Amniotic epithelial cell (primary cell): ENCODE measurements at regions not wholly inside any gene's neighbourhood (a gene's known extent, or its start where the extent isn't known, plus 50 kb on each side); places are given as distances from the start of the nearest gene placed in this dataset.

Experiments
- DNase-seq: peaks from one replicate; pipeline ENCODE4 v3.0.0-alpha.2; 2010; ENCODE audit warnings: low read depth

GRCh38 chr6:169847901-169848311, 96.5 kb downstream of the ERMARD start:
- DNase-seq: no peak

- no peak for DNase-seq
Observed at GRCh38 chr6:169847141-169847674, 95.8 kb downstream of the ERMARD start.

- DNase-seq: no peak
Observed at GRCh38 chr6:169846286-169847056, 95.0 kb downstream of the ERMARD start.

- no peak for DNase-seq
Observed at GRCh38 chr6:169845426-169846285, 94.2 kb downstream of the ERMARD start.

GRCh38 chr6:169844946-169845345, 93.5 kb downstream of the ERMARD start:
- no peak for DNase-seq

GRCh38 chr6:169843991-169844390, 92.6 kb downstream of the ERMARD start:
- DNase-seq: no peak

- DNase-seq: no peak
Observed at GRCh38 chr6:169843110-169843509, 91.7 kb downstream of the ERMARD start.

GRCh38 chr6:169841907-169842606, 90.6 kb downstream of the ERMARD start:
- no peak for DNase-seq

- DNase-seq: no peak
Observed at GRCh38 chr6:169841251-169841650, 89.8 kb downstream of the ERMARD start.

- DNase-seq: no peak
Observed at GRCh38 chr6:169839898-169840631, 88.6 kb downstream of the ERMARD start.

- DNase-seq: no peak
Observed at GRCh38 chr6:169839493-169839892, 88.1 kb downstream of the ERMARD start.

GRCh38 chr6:169839029-169839481, 87.6 kb downstream of the ERMARD start:
- DNase-seq: no peak

GRCh38 chr6:169838346-169839028, 87.1 kb downstream of the ERMARD start:
- no peak for DNase-seq

GRCh38 chr6:169837529-169838250, 86.3 kb downstream of the ERMARD start:
- no peak for DNase-seq

- DNase-seq: peak; percentile 14
Observed at GRCh38 chr6:169833258-169833794, 81.9 kb downstream of the ERMARD start.

GRCh38 chr6:169832247-169832948, 81.0 kb downstream of the ERMARD start:
- no peak for DNase-seq

- peak; percentile 23 for DNase-seq
Observed at GRCh38 chr6:169831450-169832246, 80.2 kb downstream of the ERMARD start.
